ENCODE measurements at regions not wholly inside any gene's neighbourhood (a gene's known extent, or its start where the extent isn't known, plus 50 kb on each side); places are given as distances from the start of the nearest gene placed in this dataset.

DNA sequence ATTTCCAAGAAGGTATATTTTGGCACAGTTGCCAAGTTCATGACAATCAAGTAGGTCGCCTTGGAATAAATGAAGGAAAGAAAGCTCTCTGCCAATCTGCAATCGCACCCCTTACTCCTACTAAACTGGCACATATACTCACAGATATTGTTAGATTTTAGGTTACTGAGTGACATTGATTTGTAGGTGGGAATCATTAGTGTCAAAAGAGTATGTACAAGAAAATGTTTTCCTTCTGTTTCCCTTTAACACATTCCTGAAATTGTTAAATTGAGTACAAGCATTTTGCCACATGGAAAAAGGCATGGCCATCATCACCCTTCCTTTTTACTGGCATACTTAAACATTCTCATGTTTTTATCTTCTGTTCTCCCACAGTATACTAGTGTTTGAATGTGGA is 2868.3 kb upstream of the PCDH20 start:
- no peak for DNase-seq
- H3K9ac ChIP-seq (ENCODE audit: low read depth in 2 of 2, low read length in 2 of 2), result no peak overlapping the region
- intact Hi-C loops (cut with DNase I), result no loop called here
- H3K27ac ChIP-seq, result no peak overlapping the region
- no peak overlapping the region for H3K4me3 ChIP-seq
- H3K27me3 ChIP-seq, result no peaks in the 10 kb centered on the region
- H3K9me3 ChIP-seq, result no peaks in the 10 kb centered on the region
- no peaks in the 10 kb centered on the region for H3K36me3 ChIP-seq
- TF ChIP-seq, protein P1, sequence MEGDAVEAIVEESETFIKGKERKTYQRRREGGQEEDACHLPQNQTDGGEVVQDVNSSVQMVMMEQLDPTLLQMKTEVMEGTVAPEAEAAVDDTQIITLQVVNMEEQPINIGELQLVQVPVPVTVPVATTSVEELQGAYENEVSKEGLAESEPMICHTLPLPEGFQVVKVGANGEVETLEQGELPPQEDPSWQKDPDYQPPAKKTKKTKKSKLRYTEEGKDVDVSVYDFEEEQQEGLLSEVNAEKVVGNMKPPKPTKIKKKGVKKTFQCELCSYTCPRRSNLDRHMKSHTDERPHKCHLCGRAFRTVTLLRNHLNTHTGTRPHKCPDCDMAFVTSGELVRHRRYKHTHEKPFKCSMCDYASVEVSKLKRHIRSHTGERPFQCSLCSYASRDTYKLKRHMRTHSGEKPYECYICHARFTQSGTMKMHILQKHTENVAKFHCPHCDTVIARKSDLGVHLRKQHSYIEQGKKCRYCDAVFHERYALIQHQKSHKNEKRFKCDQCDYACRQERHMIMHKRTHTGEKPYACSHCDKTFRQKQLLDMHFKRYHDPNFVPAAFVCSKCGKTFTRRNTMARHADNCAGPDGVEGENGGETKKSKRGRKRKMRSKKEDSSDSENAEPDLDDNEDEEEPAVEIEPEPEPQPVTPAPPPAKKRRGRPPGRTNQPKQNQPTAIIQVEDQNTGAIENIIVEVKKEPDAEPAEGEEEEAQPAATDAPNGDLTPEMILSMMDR (IDR thresholded peaks at IDR 0.05), result no peak
- no peaks in the 10 kb centered on the region for H3K4me1 ChIP-seq

DNA sequence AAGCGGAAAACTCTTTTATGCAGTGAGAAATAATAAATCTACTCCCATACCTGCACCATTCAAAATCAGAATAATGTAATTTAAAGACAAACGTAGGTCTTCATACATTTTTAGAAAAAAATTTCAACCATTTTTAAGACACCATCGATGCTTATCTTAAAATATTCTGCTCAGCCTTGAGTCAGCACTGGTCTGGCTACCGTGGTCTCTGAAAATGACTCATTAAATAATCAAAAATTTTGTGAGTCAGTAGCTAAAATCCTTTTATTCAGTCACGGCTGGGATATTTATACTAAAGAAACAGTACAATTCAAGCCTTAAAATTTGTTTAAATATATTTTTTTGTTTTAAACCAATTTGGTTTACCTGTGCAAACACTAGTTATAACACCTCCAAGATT is 2862.8 kb upstream of the PCDH20 start:
- no peak overlapping the region for H3K4me3 ChIP-seq
- no peak overlapping the region for H3K9ac ChIP-seq (ENCODE audit: low read depth in 2 of 2, low read length in 2 of 2)
- intact Hi-C loops (cut with DNase I), result no loop called here
- TF ChIP-seq, protein P1 (IDR thresholded peaks at IDR 0.05), result no peak
- no peaks in the 10 kb centered on the region for H3K9me3 ChIP-seq
- DNase-seq, result no peak
- H3K4me1 ChIP-seq, result no peaks in the 10 kb centered on the region
- no peak overlapping the region for H3K27ac ChIP-seq
- no peaks in the 10 kb centered on the region for H3K36me3 ChIP-seq
- no peaks in the 10 kb centered on the region for H3K27me3 ChIP-seq

DNA sequence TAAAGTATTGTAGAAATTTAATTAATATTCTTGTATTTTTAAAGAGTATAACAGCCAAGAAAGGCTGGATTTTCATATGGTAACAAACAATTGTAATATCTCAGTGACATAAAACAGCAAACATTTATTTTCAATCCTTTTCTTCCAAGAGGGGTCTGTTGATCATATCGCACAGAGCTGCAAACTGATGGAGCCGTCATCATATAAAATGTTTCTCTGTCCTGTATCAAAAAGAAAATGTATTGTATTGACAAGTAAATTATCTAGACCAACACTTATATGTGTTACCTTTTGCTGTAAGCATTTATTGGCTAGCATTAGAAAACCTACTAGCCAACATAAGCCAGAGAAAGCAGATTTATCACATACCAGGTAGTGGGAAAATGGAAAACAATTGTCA is 2861.4 kb upstream of the PCDH20 start:
- H3K36me3 ChIP-seq, result no peaks in the 10 kb centered on the region
- TF ChIP-seq, protein P1 (IDR thresholded peaks at IDR 0.05), result no peak
- H3K4me3 ChIP-seq, result no peak overlapping the region
- H3K27me3 ChIP-seq, result no peaks in the 10 kb centered on the region
- no peak overlapping the region for H3K9ac ChIP-seq (ENCODE audit: low read depth in 2 of 2, low read length in 2 of 2)
- H3K4me1 ChIP-seq, result no peaks in the 10 kb centered on the region
- H3K27ac ChIP-seq, result no peak overlapping the region
- H3K9me3 ChIP-seq, result no peaks in the 10 kb centered on the region
- no peak for DNase-seq
- intact Hi-C loops (cut with DNase I), result no loop called here

DNA sequence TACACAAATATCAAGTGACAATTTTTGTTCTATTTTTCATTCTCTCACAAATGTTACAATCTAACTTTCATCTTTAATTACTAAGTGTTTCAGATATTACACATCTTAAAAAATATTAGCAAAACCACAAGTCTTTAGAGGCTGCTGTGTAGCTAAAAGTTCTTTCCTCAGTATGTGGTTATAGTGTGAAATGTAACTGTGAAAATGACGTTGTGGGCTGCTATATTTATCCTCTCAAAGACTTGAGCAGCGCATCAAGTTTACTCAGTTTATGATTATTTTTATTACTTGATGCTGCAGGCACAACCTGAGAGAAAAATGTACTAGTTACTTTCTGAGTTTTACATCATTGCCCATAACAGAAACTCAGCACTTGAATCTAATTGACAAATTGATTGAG is 2860.6 kb upstream of the PCDH20 start:
- intact Hi-C loops (cut with DNase I), result no loop called here
- Histone ChIP-seq H3K9me3 (no peaks in the 10 kb centered on the region), H3K4me3 (no peak overlapping the region), H3K27ac (no peak overlapping the region), H3K36me3 (no peaks in the 10 kb centered on the region), H3K27me3 (no peaks in the 10 kb centered on the region), H3K9ac (ENCODE audit: low read depth in 2 of 2, low read length in 2 of 2) (no peak overlapping the region), H3K4me1 (no peaks in the 10 kb centered on the region)
- DNase-seq, result no peak
- TF ChIP-seq, protein P1 (IDR thresholded peaks at IDR 0.05), result no peak

DNA sequence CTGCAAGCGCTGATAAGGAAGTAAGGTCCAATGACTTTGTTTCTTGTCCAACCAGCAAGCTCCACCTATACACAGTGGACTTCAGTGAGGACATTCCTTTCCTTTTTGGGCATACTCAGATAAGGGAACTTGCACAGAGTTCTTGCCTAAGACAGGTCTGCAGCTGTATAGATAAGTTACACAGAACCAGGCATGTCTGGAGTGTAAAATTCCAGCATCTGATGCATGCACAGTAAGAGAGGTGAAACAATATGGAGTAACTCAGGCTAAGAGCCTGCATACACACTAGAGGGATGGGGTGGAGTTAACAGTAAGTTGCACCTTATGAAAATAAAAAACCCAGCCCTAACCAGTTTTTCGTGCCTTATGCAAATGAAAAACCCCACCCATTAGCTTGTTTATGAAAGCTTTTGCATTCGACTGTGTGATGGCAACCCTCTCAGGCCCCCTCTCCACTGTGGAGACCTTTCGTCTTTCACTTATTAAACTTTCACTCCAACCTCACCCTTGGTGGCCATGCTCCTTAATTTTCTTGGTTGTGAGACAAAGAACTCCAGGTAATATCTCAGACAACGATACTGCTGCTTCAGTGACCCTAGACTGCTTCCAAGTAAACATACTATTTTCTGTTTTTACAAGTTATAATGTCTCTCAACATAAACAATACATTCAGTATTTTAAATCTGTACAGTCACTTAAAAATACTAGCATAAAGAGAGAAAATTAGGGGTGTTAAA is 2859.0 kb upstream of the PCDH20 start:
- Histone ChIP-seq H3K4me3 (no peak overlapping the region), H3K9ac (ENCODE audit: low read depth in 2 of 2, low read length in 2 of 2) (no peak overlapping the region), H3K27ac (no peak overlapping the region), H3K9me3 (no peaks in the 10 kb centered on the region), H3K27me3 (no peaks in the 10 kb centered on the region), H3K36me3 (no peaks in the 10 kb centered on the region), H3K4me1 (no peaks in the 10 kb centered on the region)
- TF ChIP-seq, protein P1 (IDR thresholded peaks at IDR 0.05), result no peak
- intact Hi-C loops (cut with DNase I), result no loop called here
- no peak for DNase-seq

Data from colonic mucosa (tissue), 4 donors.